GM18873 (cell line): ENCODE measurements at regions not wholly inside any gene's neighbourhood (a gene's known extent, or its start where the extent isn't known, plus 50 kb on each side); places are given as distances from the start of the nearest gene placed in this dataset.
"Not testable (repeated sequence)": the region's sequence is repeated elsewhere in the genome, so short reads cannot be mapped to it uniquely, and the experiment has no call there.

Source experiments
- ATAC-seq: cut with Tn5 transposase; IDR thresholded peaks from one replicate; pipeline ENCODE4 v1.9.1; 2021; ENCODE audit warnings: mild to moderate bottlenecking, moderate library complexity, moderate number of reproducible peaks; ENCODE audit not compliant: unreplicated experiment, low FRiP score

DNA sequence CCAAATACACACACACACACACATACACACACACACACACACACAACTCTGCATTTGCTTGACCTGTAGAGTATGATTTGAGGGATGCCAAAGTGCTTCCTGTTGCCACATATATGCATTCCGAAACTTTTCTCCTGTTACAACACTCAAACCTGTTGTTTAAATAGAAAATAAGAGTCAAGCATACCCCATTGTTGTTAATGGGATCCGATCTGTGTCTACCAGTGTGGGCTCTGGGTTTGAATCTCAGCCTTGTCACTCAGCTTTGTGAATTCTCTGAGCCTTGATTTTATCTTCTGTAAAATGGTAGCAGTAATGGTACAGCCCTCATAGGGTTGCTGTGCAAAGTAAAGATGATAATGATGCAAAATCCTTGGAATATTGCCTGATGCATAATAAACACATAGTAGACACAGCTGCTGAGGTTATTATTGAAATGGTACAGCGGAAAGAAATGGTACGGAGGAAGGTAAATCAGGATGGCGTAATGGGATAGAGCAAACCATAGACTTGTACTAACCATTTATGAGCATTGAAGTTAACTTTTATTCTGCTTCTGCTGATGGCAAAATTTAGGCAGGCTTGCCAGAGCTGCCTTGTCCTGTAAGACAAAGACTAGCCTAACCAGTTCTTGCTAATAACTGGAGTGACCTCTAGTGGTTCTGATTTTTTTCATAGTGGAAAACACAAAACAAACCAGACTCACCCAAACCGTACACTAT, 113.5 kb upstream of the PHACTR1 start:
- ATAC-seq = no peak

GRCh38 chr6:12603673-12604049, 112.9 kb upstream of the PHACTR1 start:
- ATAC-seq = no peak

GRCh38 chr6:12605888-12606345, 110.7 kb upstream of the PHACTR1 start:
- no peak for ATAC-seq

DNA sequence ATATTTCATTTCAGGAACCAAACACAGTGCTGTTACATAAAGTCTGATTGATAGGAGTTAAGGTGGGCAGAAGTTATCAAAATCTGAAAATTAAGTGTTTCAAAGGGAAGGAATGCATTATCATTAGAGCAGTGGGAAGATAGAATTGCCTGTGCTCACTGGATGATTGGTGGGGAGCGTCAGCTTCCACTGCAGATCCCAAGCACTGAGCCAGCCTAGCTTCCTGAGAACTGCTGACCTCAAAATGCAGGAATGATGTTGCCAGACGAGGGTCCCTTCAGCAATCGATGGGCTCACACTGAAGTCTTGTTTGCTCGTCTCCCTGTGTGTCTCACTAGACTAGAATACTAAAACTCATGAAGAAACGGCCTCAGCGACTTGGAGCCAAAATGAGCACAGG, 110.0 kb upstream of the PHACTR1 start:
- no peak for ATAC-seq

DNA sequence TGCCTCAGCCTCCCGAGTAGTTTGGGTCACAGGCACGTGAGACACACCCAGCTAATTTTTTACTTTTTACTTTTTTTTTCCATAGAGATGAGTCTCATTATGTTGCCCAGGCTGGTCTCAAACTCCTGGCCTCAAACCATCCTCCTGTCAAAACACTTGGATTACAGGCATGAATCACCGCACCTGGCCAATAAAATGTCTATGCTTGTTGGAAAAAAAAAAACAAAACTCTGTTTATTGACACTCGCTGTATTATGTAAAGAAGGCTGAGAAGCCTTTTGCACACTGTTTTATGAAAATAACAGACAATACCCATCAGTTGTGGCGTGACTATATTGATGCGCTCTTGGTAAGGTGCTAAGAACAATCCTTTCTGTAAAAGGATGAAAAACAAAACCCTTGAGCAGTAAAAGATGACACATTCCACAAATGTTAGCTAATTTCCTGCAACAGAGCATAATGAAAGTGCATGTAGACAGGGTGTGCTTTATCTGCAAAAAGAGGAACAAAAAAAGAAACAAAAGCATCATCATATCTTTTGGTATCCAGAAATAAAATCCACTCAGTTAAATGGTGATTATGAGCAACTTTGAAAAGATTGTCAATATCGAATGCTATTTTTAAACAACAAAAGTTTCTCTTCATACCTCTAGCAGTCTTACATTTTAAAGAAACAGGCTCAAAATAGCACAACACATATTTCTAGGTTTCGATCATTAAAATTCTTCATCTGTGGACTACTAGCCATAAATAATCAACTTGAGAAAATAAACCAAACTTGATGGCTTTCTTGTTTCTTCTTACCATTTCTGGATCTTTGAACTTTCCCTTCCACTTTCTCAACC, 108.3 kb upstream of the PHACTR1 start:
- ATAC-seq = peak; percentile 54

DNA sequence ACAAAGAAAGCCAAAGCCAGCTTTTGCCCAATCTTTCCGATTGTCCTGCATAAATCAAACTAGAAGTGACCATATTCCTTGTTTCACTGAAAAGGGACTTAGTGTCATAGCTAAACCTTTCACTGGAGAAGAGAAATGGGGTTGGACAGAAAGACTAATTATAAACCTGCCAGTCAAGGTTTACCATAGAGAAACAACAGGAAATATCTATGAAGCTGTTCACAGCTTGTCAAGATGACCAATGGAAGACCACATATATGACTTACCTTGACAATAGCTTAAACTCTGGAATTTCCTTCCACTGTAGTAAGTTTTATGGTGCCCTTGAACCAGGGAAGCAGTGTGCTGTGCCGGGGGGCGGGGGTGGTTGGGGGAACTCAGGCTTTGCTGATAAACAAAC, 107.7 kb upstream of the PHACTR1 start:
- no peak for ATAC-seq

DNA sequence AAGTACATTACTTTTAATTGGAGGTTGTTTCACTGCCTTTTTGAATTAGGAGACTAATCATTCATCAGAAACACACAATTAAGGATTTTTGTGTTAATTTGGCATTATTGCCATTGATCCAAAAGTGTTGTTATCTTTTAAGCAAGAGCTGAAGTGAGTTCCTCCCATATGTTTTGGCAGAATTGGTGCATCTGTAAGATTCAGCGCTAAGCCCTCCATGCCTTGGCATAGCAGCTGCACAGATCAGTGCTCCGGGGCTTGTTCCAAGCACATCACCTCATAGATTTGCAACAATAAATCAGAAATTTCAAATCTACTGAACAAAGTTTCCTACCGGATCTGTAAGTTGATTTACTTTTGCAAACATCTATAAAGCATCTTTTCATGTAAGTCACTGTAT, 106.8 kb upstream of the PHACTR1 start:
- no peak for ATAC-seq

- ATAC-seq = no peak
These were observed 105.7 kb upstream of the PHACTR1 start for GRCh38 chr6:12610862-12611261.

- no peak for ATAC-seq
These were observed 102.8 kb upstream of the PHACTR1 start for GRCh38 chr6:12613811-12614210.

GRCh38 chr6:12614456-12614855, 102.1 kb upstream of the PHACTR1 start:
- no peak for ATAC-seq

GRCh38 chr6:12618296-12618695, 98.3 kb upstream of the PHACTR1 start:
- no peak for ATAC-seq

GRCh38 chr6:12621754-12622153, 94.8 kb upstream of the PHACTR1 start:
- ATAC-seq = no peak

DNA sequence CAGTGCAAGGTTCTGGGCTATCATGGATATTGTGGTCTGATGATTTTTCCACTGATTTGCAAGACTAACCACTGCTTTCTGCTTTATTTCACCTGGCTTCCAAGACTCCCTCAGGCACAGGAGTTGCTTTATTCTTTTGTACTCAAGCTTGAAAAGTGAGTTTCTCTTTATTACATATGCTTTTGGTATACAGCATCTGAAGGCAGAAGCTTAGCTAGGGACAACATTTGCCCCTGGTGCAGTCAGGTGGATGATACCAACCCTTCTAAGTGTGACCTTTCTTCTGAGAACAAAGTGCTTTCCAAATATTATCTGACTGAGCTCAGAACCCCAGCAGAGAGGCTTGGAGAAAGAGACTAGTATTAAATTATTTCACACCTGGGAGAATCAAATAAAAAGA, 94.0 kb upstream of the PHACTR1 start:
- no peak for ATAC-seq

DNA sequence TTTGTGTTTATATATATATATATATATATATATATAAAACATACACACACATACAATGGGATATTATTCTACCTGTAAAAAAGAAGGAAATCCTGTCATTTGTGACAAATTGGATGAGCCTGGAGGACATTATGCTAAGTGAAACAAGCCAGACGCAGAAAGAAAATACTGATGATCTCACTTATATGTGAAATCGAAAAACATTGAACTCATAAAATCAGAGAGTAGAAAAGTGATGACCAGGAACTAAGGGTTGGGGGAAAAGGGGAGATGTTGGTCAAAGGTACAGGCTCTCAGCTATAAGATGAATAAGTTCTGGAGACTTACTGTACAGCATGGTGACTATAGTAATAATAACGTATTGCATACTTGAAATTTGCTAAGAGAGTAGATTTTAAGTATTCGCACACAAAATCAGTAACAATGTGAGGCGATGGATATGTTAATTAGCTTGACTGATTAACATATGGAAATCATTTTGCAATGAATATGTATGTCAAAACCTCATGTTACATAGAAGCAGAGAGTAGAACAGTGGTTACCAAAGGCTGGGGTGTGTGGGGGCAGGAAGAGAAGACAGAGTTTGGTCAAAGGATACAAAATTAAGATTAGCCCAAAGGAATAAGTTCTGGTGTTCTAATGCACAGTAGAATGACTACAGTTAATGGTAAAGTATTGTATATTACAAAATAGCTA, 92.3 kb upstream of the PHACTR1 start:
- no peak for ATAC-seq

DNA sequence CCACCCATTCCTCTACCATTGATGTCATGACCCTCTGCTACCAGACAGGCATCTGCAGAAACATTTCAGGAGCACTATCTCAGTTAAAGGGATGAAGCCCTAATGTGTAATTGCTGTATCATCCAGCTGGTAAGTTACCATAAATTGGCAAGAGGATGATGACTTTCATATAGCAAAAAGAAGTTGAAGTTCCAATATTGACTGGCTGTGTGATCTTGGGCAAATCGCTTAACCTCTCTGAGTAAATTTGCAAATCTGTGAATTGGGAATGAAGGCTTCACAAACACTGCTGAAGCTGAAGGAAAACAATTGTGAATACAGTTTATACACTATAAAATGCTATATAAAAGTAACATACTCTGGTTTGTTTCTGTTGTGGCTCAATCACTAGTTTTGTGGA, 89.5 kb upstream of the PHACTR1 start:
- ATAC-seq = no peak

DNA sequence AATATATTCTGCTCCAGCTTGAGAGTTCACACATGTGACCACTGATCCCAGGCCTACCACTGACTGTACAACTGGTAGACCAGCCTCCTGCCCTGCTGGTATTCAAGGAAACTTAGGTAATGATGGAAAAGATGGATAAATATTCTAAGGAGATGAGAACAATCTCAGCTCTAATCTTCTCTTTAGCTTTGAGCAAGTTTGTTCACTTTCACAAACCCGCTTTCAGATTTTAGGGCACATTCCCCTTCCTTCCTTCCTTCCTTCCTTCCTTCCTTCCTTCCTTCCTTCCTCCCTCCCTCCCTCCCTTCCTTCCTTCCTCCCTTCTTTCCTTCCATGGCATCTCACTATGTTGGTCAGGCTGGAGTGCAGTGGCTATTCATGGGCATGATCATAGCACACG, 88.2 kb upstream of the PHACTR1 start:
- ATAC-seq = no peak

- ATAC-seq = not testable (repeated sequence)
These were observed 82.8 kb upstream of the PHACTR1 start for GRCh38 chr6:12633746-12634145.

- ATAC-seq = no peak
These were observed 81.2 kb upstream of the PHACTR1 start for GRCh38 chr6:12635375-12635774.

- no peak for ATAC-seq
These were observed 80.8 kb upstream of the PHACTR1 start for GRCh38 chr6:12635813-12636212.

DNA sequence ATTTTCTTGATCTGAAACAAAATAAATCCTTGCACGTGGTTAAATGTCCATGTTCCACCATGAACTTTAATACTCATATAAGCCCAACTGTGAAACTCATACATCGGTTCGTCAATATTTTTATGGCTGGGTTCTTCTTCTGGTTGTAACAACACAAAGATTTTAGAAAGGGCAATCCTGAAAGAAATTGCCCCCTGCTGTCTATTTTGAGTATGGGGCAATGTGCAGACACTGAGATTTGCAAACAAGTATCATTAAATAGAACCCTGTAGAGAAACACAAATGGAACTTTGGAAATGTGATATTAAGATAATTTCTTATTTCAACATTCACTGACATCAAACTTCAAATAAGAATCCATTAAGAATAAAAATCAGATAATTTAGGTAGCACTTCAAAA, 80.2 kb upstream of the PHACTR1 start:
- no peak for ATAC-seq

- no peak for ATAC-seq
These were observed 78.5 kb upstream of the PHACTR1 start for GRCh38 chr6:12637960-12638641.
